ENCODE measurements at regions not wholly inside any gene's neighbourhood (a gene's known extent, or its start where the extent isn't known, plus 50 kb on each side); places are given as distances from the start of the nearest gene placed in this dataset.

- CTCF ChIA-PET = interaction anchor here (0.6 to 1.4 kb wide), 12 partner anchors 10 to 572 kb away, joined by 3 to 5 read pairs (median 4); no protein-coding TSS in a partner anchor
- DNase-seq (ENCODE audit: low spot score) = peak; percentile 67
Measured at GRCh38 chr14:100662879-100663760, 63.6 kb upstream of the DLK1 start.

GRCh38 chr14:100663761-100664052 is 63.0 kb upstream of the DLK1 start:
- POLR2A ChIA-PET (ENCODE audit: low non-redundant PET) = no interaction called here
- H3K27ac ChIP-seq = no peak overlapping the region
- TF ChIP-seq CTCF (conservative IDR thresholded peaks at IDR 0.05; ENCODE audit: low read depth) = no peak
- CTCF ChIA-PET = interaction anchor here (0.6 to 1.3 kb wide), 5 partner anchors 9 to 273 kb away, joined by 3 to 5 read pairs (median 3); no protein-coding TSS in a partner anchor
- DNase-seq (ENCODE audit: low spot score) = no peak

More at GRCh38 chr14:100662879-100663760, 63.6 kb upstream of the DLK1 start:
- no peak overlapping the region for H3K27ac ChIP-seq
- TF ChIP-seq CTCF (conservative IDR thresholded peaks at IDR 0.05; ENCODE audit: low read depth) = peak; percentile 92
- POLR2A ChIA-PET (ENCODE audit: low non-redundant PET) = no interaction called here

- no peak for TF ChIP-seq CTCF (conservative IDR thresholded peaks at IDR 0.05; ENCODE audit: low read depth)
- no peak overlapping the region for H3K27ac ChIP-seq
- ChIA-PET POLR2A (ENCODE audit: low non-redundant PET) (no interaction called here), CTCF (interaction anchor here (0.6 to 1.3 kb wide), 2 partner anchors 65 to 274 kb away, joined by 3 to 5 read pairs; no protein-coding TSS in a partner anchor)
- no peak for DNase-seq (ENCODE audit: low spot score)
Measured at GRCh38 chr14:100664231-100664630, 62.5 kb upstream of the DLK1 start.

- no peak for TF ChIP-seq CTCF (conservative IDR thresholded peaks at IDR 0.05; ENCODE audit: low read depth)
- POLR2A ChIA-PET (ENCODE audit: low non-redundant PET) = no interaction called here
- H3K27ac ChIP-seq = no peak overlapping the region
- CTCF ChIA-PET = interaction anchor here (0.6 kb wide), 1 partner anchor 1000 kb away, joined by 4 read pairs; no protein-coding TSS in a partner anchor
- no peak for DNase-seq (ENCODE audit: low spot score)
Measured at GRCh38 chr14:100664841-100665510, 61.7 kb upstream of the DLK1 start.

- H3K27ac ChIP-seq = no peak overlapping the region
- CTCF ChIA-PET = interaction anchor here (0.6 kb wide), 1 partner anchor 1000 kb away, joined by 4 read pairs; no protein-coding TSS in a partner anchor
- POLR2A ChIA-PET (ENCODE audit: low non-redundant PET) = no interaction called here
Measured at GRCh38 chr14:100665511-100666032, 61.1 kb upstream of the DLK1 start.

More at GRCh38 chr14:100665511-100666032, 61.1 kb upstream of the DLK1 start:
- DNase-seq (ENCODE audit: low spot score) = no peak
- TF ChIP-seq CTCF (conservative IDR thresholded peaks at IDR 0.05; ENCODE audit: low read depth) = no peak
